ENCODE measurements at regions not wholly inside any gene's neighbourhood (a gene's known extent, or its start where the extent isn't known, plus 50 kb on each side); places are given as distances from the start of the nearest gene placed in this dataset.
"Not testable (repeated sequence)": the region's sequence is repeated elsewhere in the genome, so short reads cannot be mapped to it uniquely, and the experiment has no call there.

DNA sequence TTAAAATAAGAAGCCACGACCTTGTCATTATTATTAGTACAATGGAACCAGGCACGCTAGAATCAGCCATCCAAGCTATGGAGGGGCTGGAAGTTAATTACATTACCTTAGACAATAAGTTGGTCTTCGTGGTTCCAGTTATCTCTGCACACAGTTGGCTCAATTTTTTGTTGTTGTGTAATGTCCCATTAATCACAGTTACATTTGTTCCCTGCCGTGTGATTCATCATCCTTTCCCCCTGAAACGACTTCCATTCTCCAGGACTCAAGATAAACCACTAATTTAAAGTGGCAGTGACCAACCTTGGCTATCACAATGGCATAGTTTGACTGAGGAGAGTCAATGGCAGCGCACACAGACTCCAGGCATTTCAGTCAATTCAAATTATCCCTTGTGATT is 905.0 kb downstream of the RAB28 start:
- DNase-seq (ENCODE audit: low read depth) = no peak

DNA sequence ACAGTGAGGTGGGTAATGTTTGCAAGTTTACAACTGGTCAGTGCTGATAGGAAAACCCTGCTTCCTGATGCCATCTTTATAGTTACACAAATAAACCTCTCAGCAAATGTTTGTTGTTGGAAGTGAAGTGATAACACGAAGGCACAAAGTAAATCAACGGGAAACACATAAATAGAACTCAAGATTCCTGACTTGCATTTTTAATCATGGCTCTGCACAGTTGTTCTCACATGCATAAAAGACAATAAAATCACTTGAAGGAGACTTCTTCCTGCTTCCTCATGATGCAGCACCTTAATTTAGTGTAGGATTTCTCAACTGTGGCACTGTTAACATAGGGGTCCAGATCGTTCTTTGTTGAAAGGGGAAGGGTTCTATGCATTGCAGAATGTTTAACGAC is 907.7 kb downstream of the RAB28 start:
- DNase-seq (ENCODE audit: low read depth) = no peak

DNA sequence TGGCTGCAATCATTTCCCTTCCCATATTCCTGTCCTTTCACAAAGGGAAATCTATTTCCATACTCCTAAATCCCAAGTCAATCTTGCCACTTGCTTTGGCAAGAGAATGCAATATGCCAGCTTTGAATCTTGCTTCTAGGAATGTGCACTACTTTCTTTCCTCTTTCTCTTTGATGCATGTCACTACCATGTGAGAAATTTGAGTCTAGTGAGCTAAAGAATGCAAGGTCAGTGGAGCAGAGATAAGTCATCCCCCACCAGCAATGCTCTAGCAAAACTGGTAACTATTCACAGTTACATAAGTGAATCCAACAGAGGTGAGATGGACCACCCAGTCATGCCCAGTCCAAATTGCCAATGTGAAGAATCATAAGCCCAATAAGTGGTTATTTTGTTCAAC is 910.4 kb downstream of the RAB28 start:
- no peak for DNase-seq (ENCODE audit: low read depth)

DNA sequence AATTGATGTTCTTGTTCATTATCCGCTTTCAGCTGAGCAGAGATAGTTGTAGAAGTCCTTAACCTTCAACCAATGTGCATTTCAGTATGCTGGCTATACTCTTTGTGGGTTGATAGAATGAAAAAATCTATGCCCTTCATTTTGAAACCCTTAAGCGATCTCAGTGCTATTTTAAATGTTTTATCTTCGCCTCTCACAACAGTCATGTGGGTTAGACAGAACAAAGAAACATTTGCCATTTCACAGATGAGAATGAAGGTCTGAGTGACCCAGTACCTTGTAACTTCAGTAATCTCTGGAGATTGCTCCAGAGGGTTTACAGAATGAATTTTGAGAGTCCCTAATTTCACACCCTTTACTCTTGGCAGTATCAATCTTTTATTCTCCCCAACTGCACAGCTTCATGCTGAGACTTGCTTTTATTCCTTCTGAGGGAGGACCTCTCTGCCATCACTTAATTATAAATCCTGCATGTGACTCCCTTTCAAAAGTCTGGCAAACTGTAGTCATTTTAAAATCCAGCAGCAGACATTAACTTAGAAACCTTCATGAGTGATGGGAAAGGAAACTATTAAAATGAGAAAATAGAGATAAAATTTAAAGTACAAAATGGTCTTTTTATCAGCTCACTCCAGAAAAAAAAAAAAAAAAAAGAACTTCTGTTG is 921.5 kb downstream of the RAB28 start:
- no peak for DNase-seq (ENCODE audit: low read depth)

DNA sequence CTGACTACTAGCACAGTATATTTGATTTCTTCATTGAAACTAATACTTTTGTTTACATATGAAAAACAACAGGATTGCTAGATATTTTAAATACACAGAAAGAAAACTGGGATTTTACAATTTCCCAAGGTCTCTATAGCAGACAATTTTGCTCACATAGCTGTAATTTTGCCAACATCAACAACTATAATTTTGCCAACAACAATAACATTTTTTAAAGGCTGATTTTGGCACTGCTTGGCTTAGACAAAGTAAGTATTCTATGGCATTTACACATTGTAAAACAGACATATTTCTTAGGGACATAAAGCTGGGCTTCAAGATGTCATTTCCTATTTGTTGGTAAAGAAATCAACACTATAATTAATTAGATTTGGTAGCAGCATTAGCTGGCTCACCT is 922.1 kb downstream of the RAB28 start:
- no peak for DNase-seq (ENCODE audit: low read depth)

DNA sequence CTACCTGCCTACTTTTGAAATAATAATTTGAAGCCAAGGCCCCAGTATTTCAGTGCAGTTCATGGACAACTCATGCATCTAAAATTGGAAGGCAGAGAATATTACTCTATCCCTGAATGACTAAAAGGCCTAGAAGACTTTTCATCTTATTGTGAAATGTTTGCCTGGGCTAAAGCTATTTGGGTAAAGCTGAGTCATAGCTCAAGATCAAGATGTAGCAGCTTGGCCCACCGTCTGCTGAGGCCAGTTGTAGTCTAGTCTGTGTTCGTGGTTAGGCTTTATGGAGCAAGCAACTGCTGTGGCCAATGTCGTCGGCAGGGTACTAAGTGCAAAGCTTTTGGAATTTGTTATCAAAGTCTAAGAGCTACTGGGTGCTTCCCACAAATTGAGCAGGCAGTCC is 929.1 kb downstream of the RAB28 start:
- DNase-seq (ENCODE audit: low read depth) = no peak

DNA sequence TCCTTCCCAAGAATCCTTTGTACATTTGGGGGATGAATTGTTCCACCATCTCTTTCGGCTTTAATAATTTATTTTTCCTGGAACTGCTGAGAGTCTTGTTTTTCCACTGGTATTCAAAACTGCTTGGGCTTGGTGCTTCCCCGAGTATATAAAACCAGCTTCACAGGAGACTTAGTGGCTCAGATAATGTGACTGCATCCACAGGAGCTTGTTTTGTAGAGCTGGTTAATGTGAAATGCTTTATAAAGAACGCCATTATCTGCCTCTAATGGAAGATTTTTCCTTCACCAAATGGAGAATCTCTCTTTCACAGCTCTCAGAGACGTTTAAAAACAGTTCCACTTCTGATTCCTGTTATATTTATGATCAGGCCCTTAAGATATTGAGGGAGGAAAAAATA is 935.5 kb downstream of the RAB28 start:
- no peak for DNase-seq (ENCODE audit: low read depth)

DNA sequence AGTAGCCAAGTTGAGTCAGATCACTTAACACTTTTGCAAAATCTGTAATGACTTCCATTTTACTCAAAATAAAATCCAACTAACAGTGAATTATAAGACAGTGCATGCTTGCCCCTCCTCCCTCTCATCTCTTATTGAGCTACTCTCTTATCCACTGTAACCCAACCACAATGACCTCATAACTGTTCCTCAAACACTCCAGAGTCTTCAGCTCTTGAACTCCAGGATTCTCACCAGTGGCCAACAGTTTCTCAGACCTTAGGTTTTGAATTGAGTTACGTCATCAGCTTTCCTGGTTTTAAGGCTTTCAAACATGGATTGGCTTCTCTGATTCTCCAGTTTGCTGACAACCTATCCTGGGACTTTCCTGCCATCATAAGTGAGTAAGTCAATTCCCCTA is 938.3 kb downstream of the RAB28 start:
- DNase-seq (ENCODE audit: low read depth) = no peak

DNA sequence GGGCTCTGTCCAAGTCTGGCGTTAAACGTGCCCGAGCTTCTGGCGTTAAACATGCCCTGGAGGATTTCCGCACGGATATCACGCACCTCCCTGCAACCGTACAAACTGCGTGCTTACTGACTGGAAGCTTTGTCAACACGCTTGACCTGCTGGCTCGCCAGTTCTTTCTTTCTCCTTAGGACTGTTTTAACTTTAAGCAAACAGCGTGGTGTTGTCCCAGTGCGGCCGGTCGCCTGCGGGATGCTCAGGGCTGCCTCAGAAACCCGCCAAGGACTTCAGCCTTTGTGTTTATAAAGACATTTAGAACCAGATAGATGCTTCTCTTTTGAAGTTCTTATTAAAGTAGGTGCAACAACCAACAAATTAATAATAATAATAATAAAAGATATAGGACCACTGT is 946.0 kb downstream of the RAB28 start:
- no peak for DNase-seq (ENCODE audit: low read depth)

DNA sequence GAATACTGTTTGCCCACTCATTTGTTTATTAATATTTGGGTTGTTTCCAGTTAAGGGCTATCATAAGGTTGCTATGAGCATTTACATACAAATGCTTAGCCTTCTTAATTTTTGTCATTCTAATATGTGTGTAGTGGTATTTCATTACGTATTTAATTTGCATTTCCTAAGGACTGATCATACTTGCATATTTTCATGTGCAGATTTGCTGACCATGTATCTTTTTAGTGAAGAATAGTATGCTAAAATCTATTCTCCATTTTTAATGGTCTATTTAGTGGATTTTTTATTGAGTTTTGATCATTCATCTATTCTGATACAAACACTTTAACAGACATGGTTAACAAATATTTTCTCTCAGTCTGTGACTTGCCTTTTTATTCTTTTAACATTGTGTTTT is 949.5 kb downstream of the RAB28 start:
- no peak for DNase-seq (ENCODE audit: low read depth)

DNA sequence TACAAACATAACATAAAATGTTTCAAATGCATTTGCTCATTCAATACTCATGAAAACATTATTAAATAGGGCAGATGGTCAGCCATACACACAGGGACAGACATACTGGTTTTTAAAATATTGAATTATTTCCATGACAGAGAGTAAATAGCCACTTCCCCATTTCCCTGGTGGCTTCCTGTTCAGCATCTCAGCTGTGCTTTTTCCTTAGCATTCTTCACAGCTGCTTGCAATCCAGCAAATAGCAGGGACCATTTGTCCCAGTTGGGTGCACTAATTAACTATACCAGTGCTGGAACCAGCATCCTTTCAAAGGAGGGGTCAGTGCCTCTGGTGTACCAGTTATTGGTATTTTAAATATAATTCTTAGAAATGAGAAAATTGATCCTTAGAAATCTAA is 964.7 kb downstream of the RAB28 start:
- no peak for DNase-seq (ENCODE audit: low read depth)

DNA sequence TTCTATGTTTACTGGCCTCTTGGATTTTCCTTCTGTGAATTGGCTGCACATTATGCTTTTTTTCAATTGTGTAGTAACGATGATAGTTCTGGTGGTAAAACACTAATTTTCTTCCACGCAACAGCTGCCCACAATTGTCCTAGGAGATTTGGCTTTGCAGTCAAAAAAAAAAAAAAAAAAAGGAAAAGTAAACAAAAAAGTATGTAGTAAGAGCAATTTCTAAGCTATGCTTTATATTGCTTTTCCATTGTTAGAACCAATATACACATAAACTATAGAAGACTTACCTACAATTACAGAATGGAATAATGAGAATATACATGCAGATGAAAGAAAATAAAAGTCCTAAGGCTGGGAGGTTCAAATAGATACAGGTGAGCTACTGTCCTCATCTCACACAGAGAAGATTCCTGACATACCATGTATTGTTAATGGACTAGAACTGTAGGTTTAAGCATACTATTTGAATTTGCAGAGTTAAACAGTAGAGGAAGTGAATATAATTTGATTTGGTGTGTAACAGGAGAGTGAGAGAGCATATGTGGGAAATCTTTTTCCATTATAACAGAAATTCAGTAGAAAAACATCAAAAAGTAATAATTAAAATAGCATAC is 976.2 kb downstream of the RAB28 start:
- no peak for DNase-seq (ENCODE audit: low read depth)

DNA sequence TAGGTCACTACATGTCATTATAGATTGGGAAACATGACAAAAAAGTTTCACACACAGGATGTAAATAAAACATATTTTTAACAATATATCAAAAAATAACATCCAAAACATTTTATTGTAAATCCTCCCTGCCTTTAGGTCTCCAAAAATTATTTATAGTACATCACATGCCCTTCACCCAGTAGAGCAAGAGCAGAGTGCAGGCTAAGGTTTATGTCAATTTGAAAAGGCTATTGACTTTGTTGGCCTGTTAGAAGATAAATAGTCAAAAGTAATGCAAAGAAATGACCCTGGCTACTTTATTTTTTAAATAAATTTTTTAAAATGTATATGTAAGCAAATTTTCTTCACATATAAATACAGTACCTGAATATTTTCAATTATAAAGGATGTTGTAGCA is 983.7 kb downstream of the RAB28 start:
- no peak for DNase-seq (ENCODE audit: low read depth)

DNA sequence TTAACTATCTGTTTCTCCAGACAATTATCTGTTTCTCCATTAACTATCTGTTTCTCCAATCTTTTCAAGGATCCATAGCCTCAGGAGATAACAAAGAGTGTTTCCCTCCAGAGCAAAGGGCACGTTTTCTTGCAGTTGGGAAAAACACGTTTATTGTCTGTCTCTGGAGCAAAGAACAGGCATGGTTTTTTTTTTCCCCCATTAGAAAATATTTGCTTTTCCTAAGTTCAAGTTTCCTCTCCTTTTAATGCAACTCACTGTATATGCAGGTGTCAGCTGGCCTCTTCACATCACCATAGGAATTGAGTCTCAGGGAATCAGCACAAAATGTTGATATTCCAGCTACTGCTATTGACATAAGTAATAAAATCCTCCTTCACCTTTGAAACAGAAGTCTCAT is 984.4 kb downstream of the RAB28 start:
- DNase-seq (ENCODE audit: low read depth) = no peak

DNA sequence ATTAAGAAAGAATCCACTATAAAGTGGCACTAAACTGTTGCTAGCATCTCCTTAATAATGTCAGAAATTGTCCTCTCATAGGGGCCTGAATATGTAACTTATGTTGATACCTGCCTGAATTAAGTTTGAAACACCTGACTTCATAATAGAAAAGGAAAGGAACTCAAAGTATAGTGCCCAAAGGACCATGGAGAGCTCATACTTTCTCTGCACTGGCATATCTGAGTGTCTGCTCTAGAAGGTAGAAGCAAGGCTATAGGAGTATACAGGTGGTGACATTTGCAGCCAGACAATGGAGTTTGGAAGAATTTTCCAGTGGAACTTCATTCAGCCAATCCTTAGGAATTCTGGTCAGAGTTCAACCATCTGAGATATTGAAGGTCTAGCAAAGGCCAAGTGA is 988.9 kb downstream of the RAB28 start:
- no peak for DNase-seq (ENCODE audit: low read depth)

DNA sequence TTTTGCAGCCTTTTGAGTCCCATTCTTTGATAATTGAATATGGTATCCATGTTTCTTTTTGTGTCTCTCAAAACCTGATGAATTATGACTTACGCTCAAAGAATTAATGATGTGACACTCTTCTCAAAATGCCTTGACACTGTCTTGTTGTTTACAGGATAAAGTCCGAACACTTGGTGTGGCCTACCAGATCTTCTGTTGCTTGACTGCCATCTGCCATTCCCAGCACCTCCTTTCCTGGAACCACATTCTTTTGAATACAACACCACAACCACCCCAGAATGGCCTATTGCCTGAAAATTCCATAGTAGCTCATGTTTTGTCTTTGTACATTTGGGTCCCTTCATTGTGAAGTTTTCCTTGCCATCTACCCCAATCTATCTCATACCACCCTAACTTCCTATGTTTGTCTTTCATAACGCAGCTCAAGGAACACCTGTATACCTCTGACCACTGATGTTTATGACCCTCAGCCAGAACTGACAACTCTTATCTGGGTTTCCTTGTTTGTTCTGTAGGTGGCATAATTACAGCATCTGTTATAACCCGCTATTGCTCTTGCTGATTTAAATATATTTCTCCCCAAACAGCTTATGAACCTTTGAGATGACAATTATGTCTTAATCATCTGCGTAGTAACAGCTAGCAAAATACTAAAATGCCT is 991.3 kb downstream of the RAB28 start:
- no peak for DNase-seq (ENCODE audit: low read depth)

DNA sequence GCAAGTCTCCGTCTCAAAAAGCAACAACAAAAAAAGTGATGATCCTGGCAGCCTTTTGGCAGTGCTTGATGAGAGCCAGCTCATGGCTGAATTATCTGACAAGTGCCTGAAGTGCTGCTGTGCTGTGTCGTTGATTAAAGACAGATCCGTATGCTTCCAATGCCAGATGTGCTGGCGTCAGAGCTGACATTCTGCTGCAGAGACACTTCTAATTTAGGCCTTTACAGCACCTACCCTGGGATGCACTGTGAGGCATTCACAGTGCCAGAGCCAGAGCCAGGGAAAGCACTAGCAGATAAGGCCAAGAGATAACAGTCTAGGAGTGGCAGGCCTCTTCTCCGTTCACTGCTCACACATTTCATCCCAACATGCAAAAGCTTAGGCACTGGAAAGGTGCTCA is 995.5 kb downstream of the RAB28 start:
- DNase-seq (ENCODE audit: low read depth) = no peak

DNA sequence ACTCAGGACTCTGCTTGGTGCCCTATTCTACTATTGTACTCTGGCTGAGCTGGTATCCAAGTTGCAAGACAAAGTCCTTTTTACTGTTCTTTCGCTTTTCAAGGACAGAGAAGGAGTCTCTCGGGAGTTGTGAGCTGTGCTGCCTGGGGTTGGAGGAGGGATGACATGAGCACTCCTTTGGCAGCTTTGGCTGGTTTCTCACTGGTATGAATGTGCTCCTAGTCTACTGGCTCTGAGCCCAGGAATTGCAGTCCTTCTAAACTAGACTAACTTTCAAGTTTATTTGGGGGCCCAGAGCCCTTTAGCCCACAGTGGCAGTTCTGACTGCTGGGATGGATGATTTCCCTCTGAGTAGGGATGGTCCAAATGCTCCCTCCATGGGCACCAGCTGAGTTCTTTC is 997.1 kb downstream of the RAB28 start:
- DNase-seq (ENCODE audit: low read depth) = no peak

DNA sequence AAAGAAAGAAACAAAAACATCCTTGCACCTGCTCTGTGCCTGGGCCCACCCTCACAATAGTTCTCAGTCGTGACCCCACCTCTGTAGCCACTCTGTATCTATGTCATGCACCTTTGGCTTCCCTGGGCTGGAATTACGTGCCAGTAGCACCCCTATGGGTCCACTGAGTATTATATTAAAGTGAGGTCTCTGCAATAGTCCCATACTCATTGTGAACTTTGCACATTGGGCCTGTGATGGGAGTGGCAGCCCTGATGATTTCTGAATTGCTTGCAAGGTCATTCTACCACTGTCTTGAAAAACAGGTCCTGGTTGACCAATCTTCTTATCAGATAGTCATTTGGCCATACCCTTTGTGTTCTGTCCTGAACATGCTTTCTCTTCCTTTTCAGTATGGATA is 1012.1 kb downstream of the RAB28 start:
- no peak for DNase-seq (ENCODE audit: low read depth)

DNA sequence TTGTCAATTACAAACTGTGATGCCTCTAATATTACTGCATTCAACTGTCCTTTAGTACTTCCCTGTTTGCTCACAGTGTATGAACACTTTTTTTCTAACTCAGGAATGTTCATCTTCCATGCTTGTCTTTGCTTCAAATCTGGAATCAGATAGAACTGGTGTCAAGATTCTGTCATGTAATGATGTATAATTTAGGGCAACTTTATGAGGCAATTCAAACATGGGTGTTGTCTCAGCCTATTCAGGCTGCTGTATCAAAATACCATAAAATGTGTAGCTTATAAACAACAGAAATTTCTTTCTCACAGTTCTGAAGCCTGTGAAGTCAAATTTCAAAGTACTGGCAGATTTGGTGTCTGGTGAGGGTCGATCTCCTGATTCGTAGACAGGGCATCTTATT is 1012.9 kb downstream of the RAB28 start:
- DNase-seq (ENCODE audit: low read depth) = no peak

DNA sequence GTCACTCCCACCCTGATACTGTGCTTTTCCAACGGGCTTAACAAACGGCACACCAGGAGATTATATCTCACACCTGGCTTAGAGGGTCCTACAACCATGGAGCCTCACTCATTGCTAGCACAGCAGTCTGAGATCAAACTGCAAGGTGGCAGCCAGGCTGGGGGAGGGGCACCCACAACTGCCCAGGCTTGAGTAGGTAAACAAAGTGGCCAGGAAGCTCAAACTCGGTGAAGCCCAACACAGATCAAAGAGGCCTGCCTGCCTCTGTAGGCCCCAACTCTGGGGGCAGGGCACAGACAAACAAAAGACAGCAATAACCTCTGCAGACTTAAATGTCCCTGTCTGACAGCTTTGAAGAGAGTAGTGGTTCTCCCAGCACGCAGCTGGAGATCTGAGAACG is 1022.6 kb downstream of the RAB28 start:
- DNase-seq (ENCODE audit: low read depth) = not testable (repeated sequence)

DNA sequence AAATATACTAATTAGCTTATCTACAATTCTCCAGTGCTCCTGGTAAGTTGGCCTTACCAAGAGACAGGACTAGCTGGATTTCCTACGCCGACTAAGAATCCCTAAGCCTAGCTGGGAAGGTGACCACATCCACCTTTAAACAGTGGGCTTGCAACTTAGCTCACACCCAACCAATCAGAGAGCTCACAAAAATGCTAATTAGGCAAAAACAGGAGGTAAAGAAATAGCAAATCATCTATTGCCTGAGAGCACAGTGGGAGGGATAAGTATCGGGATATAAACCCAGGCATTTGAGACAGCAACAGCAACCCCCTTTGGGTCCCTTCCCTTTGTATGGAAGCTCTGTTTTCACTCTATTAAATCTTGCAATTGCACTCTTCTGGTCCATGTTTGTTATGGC is 1025.0 kb downstream of the RAB28 start:
- no peak for DNase-seq (ENCODE audit: low read depth)

DNA sequence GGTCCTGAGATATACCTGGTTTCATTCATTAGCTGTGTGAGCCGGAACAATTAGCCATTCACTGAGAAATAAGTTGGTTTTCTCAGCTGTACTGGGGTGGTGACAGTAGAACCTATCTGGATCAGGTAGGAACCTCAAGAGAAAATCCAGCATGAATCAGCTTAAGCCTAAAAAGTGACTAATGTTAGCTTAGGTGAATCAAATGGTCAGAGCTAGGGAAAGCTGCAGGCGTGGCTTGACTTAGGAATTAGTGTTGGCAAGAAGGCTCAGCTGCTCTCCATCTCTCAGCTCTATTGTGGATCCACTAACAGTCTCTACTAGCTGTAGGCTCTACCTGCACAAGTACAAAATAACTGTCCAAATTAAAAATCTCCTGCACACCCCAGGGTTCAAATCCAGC is 1025.5 kb downstream of the RAB28 start:
- DNase-seq (ENCODE audit: low read depth) = no peak

DNA sequence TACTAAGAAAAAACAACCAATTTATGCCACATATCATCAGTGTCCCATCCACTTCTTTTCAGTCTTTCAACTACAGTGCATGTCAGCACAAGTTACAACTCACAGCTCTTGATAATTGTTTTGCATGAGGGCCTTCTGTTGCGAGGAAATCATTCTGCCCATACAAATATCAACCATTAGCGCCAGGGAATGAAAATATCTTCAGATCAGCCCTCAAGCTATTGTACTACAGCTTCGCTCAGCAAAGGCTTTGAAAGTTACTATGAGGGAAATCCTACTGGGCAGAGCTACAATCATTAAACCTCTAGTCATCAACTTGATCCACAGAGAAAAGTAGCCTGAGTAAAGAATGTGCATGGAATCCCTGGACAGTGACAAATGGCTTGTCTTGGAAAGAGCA is 1023.6 kb upstream of the HS3ST1 start:
- no peak for DNase-seq (ENCODE audit: low read depth)
